COLO668 (cell line): ENCODE measurements at regions not wholly inside any gene's neighbourhood (a gene's known extent, or its start where the extent isn't known, plus 50 kb on each side); places are given as distances from the start of the nearest gene placed in this dataset.
"Not testable (repeated sequence)": the region's sequence is repeated elsewhere in the genome, so short reads cannot be mapped to it uniquely, and the experiment has no call there.

ENCODE experiments used
- DNase-seq: peaks from one replicate; lab custom pipeline; 2025; ENCODE audit not compliant: unreplicated experiment; lab: John Stamatoyannopoulos, UW

- DNase-seq = no peak
Measured at GRCh38 chr5:135102716-135103574, 68.9 kb upstream of the PITX1 start.

GRCh38 chr5:135100431-135100830 is 66.4 kb upstream of the PITX1 start:
- DNase-seq = no peak

- no peak for DNase-seq
Measured at GRCh38 chr5:135100011-135100410, 66.0 kb upstream of the PITX1 start.

GRCh38 chr5:135097390-135097789 is 63.4 kb upstream of the PITX1 start:
- no peak for DNase-seq

- no peak for DNase-seq
Measured at GRCh38 chr5:135095871-135096270, 61.8 kb upstream of the PITX1 start.

- no peak for DNase-seq
Measured at GRCh38 chr5:135095052-135095715, 61.2 kb upstream of the PITX1 start.

GRCh38 chr5:135094339-135095051 is 60.5 kb upstream of the PITX1 start:
- no peak for DNase-seq

- DNase-seq = not testable (repeated sequence)
Measured at GRCh38 chr5:135093483-135093882, 59.5 kb upstream of the PITX1 start.

GRCh38 chr5:135092476-135092875 is 58.4 kb upstream of the PITX1 start:
- DNase-seq = no peak

GRCh38 chr5:135091286-135091685 is 57.3 kb upstream of the PITX1 start:
- no peak for DNase-seq

- no peak for DNase-seq
Measured at GRCh38 chr5:135089912-135090311, 55.9 kb upstream of the PITX1 start.

- no peak for DNase-seq
Measured at GRCh38 chr5:135088911-135089310, 54.9 kb upstream of the PITX1 start.

- no peak for DNase-seq
Measured at GRCh38 chr5:135087950-135088349, 53.9 kb upstream of the PITX1 start.

- no peak for DNase-seq
Measured at GRCh38 chr5:135085936-135086725, 52.1 kb upstream of the PITX1 start.

GRCh38 chr5:135085133-135085935 is 51.3 kb upstream of the PITX1 start:
- no peak for DNase-seq
